IMR-90 (cell line): ENCODE measurements at regions not wholly inside any gene's neighbourhood (a gene's known extent, or its start where the extent isn't known, plus 50 kb on each side); places are given as distances from the start of the nearest gene placed in this dataset.

Source experiments
- ATAC-seq: fragments of 200-7000 bp; cut with Tn5 transposase; 2 replicates; pipeline ENCODE4 v1.9.1; 2020; ENCODE audit warnings: low read depth, mild to moderate bottlenecking, moderate library complexity
- BruUV-seq: library from RNA; stranded (reverse); fragments of 400-500 nt; replicated peaks from 2 replicates; lab custom pipeline; 2021; lab: Mats Ljungman, UMichigan
- CTCF ChIA-PET: fragments of 300-600 bp; formaldehyde crosslinking; extraction: SDS; loops from one replicate; lab custom pipeline; 2021; ENCODE audit warnings: antibody characterized with exemption; lab: Yijun Ruan, JAX
- POLR2A ChIA-PET: fragments of 300-600 bp; sonication (Branson Sonifier 250); formaldehyde crosslinking; loops from one replicate; lab custom pipeline; 2022; ENCODE audit warnings: antibody characterized with exemption; ENCODE audit not compliant: unreplicated experiment; lab: Charles Lee
- DNase-seq: peaks from one replicate; pipeline ENCODE4 v3.0.0; 2013
- H2AFZ ChIP-seq: replicated peaks from 2 replicates; pipeline ENCODE3; 2013; ENCODE audit warnings: low read length, mild to moderate bottlenecking; ENCODE audit not compliant: poor library complexity
- H2AK5ac ChIP-seq: 2 replicates; pipeline ENCODE4 v1.6.1; 2013; ENCODE audit warnings: low read depth, low read length, inconsistent platforms
- H2AK9ac ChIP-seq: replicated peaks from 2 replicates; pipeline ENCODE3; 2013; ENCODE audit warnings: mild to moderate bottlenecking, low read depth, low read length, moderate library complexity; ENCODE audit not compliant: poor library complexity
- H2BK120ac ChIP-seq: 2 replicates; pipeline ENCODE4 v1.6.1; 2013; ENCODE audit warnings: low read depth, low read length, inconsistent platforms
- H2BK15ac ChIP-seq: 3 replicates; pipeline ENCODE4 v1.6.1; 2013; ENCODE audit warnings: low read depth, low read length, inconsistent platforms
- H2BK20ac ChIP-seq: 2 replicates; pipeline ENCODE4 v1.6.1; 2013; ENCODE audit warnings: low read depth, mild to moderate bottlenecking, inconsistent platforms, low read length, moderate library complexity
- H2BK5ac ChIP-seq: 2 replicates; pipeline ENCODE4 v1.6.1; 2013; ENCODE audit warnings: mild to moderate bottlenecking, low read depth, low read length, inconsistent platforms; ENCODE audit not compliant: poor library complexity, severe bottlenecking
- H3K14ac ChIP-seq: replicated peaks from 2 replicates; pipeline ENCODE4 v1.6.1; 2013; ENCODE audit warnings: low read depth, low read length, inconsistent platforms
- H3K18ac ChIP-seq: 2 replicates; pipeline ENCODE4 v1.6.1; 2013; ENCODE audit warnings: low read depth, low read length, control low read depth
- H3K23ac ChIP-seq: 2 replicates; pipeline ENCODE4 v1.6.1; 2013; ENCODE audit warnings: low read depth, low read length, inconsistent platforms
- H3K27ac ChIP-seq: 2 replicates; pipeline ENCODE4 v1.5.1; 2013; ENCODE audit warnings: mild to moderate bottlenecking, control low read depth, low read length; ENCODE audit not compliant: insufficient read depth
- H3K27me3 ChIP-seq: 2 replicates; pipeline ENCODE4 v1.6.1; 2013; ENCODE audit warnings: low read length; ENCODE audit not compliant: control insufficient read depth, insufficient read depth
- H3K36me3 ChIP-seq: 2 replicates; pipeline ENCODE4 v1.6.1; 2013; ENCODE audit warnings: low read length, mixed read lengths; ENCODE audit not compliant: control insufficient read depth, insufficient read depth
- H3K4ac ChIP-seq: 2 replicates; pipeline ENCODE4 v1.6.1; 2013; ENCODE audit warnings: low read depth, low read length, inconsistent platforms
- H3K4me1 ChIP-seq: 2 replicates; pipeline ENCODE4 v1.6.1; 2013; ENCODE audit warnings: low read length, mixed read lengths; ENCODE audit not compliant: control insufficient read depth, insufficient read depth
- H3K4me2 ChIP-seq: 2 replicates; pipeline ENCODE4 v1.6.1; 2013; ENCODE audit warnings: low read depth, mild to moderate bottlenecking, control low read depth, low read length, moderate library complexity
- H3K4me3 ChIP-seq: 2 replicates; pipeline ENCODE4 v1.5.1; 2013; ENCODE audit warnings: low read depth, mild to moderate bottlenecking, control low read depth, low read length, moderate library complexity; ENCODE audit not compliant: insufficient read depth
- H3K56ac ChIP-seq: 2 replicates; pipeline ENCODE4 v1.6.1; 2013; ENCODE audit warnings: low read length, inconsistent platforms; ENCODE audit not compliant: insufficient read depth; ENCODE audit errors: extremely low read depth
- H3K79me1 ChIP-seq, 2 experiments: 2 replicates each; pipeline ENCODE4 v1.6.1; 2013; ENCODE audit warnings: low read length in 2 of 2, inconsistent platforms in 1 of 2, low read depth in 1 of 2
- H3K9ac ChIP-seq: 2 replicates; pipeline ENCODE4 v1.6.1; 2013; ENCODE audit warnings: low read depth, low read length, control low read depth
- H3K9me1 ChIP-seq: 2 replicates; pipeline ENCODE4 v1.6.1; 2013; ENCODE audit warnings: low read length, inconsistent platforms; ENCODE audit not compliant: insufficient read depth
- H3K9me3 ChIP-seq: 2 replicates; pipeline ENCODE4 v1.6.1; 2013; ENCODE audit warnings: low read length; ENCODE audit not compliant: control insufficient read depth, insufficient read depth
- H4K20me1 ChIP-seq: 2 replicates; pipeline ENCODE4 v1.6.1; 2013; ENCODE audit warnings: low read length, inconsistent platforms; ENCODE audit not compliant: insufficient read depth
- H4K5ac ChIP-seq: 2 replicates; pipeline ENCODE4 v1.6.1; 2013; ENCODE audit warnings: mild to moderate bottlenecking, low read depth, low read length, control low read depth
- H4K8ac ChIP-seq, 2 experiments: 2 replicates each; pipeline ENCODE4 v1.6.1; 2013; ENCODE audit warnings: low read depth in 2 of 2, low read length in 2 of 2, control low read depth in 1 of 2, inconsistent platforms in 1 of 2
- H4K91ac ChIP-seq: 2 replicates; pipeline ENCODE4 v1.6.1; 2013; ENCODE audit warnings: low read depth, low read length, inconsistent platforms; ENCODE audit not compliant: insufficient read depth
- CHD1 ChIP-seq: IDR thresholded peaks from 2 replicates; pipeline ENCODE4 v1.6.1; 2012; ENCODE audit warnings: low read depth, low read length, improper control_type of control experiment
- MAFK ChIP-seq: IDR thresholded peaks from 2 replicates; pipeline ENCODE4 v1.6.1; 2012; ENCODE audit warnings: low read depth, low read length, improper control_type of control experiment
- MXI1 ChIP-seq: IDR thresholded peaks from 2 replicates; pipeline ENCODE4 v1.6.1; 2012; ENCODE audit warnings: low read depth, mild to moderate bottlenecking, low read length, moderate library complexity, borderline replicate concordance
- POLR2A ChIP-seq: IDR thresholded peaks from 2 replicates; pipeline ENCODE4 v1.6.1; 2012; ENCODE audit warnings: mild to moderate bottlenecking, low read depth, low read length
- RAD21 ChIP-seq: IDR thresholded peaks from 2 replicates; pipeline ENCODE4 v1.6.1; 2012; ENCODE audit warnings: low read length, improper control_type of control experiment
- SMC3 ChIP-seq: fragments of 150-350 bp; IDR thresholded peaks from 2 replicates; pipeline ENCODE4 v1.6.1; 2016; ENCODE audit warnings: low read depth, mild to moderate bottlenecking, antibody characterized with exemption, low read length, moderate library complexity
- WGBS, 2 experiments: methylation state at CpG; one replicate each; pipeline versions ENCODE4 v1.1.5 to v1.1.7; 2013; ENCODE audit warnings: missing lambda C conversion rate in 2 of 2; ENCODE audit not compliant: insufficient read length in 1 of 2; ENCODE audit errors: extremely low coverage in 2 of 2; 5-methylcytosine and 5-hydroxymethylcytosine counted together
- dilution Hi-C: fragments of 300-500 bp; cut with HindIII; formaldehyde crosslinking; loops from one replicate; pipeline ENCODE4 v1.14.3; 2018; ENCODE audit warnings: low sequenced_read_pairs; ENCODE audit not compliant: unreplicated experiment
- in situ Hi-C: fragments of 300-500 bp; cut with MboI; formaldehyde crosslinking; loops from 3 replicates; pipeline ENCODE4 v1.14.3; 2019; ENCODE audit warnings: low sequenced_read_pairs, inconsistent platforms, mixed read lengths
- intact Hi-C: fragments of 100-400 bp; cut with micrococcal nuclease; formaldehyde crosslinking; loops from 2 replicates; pipeline ENCODE4 v1.10.0; 2022
- TF ChIP-seq, protein P1 (sequence below): fragments of 150-350 bp; IDR thresholded peaks from 2 replicates; pipeline ENCODE4 v1.6.1; 2017; ENCODE audit warnings: mild to moderate bottlenecking, antibody characterized with exemption, low read length, low read depth

DNA sequence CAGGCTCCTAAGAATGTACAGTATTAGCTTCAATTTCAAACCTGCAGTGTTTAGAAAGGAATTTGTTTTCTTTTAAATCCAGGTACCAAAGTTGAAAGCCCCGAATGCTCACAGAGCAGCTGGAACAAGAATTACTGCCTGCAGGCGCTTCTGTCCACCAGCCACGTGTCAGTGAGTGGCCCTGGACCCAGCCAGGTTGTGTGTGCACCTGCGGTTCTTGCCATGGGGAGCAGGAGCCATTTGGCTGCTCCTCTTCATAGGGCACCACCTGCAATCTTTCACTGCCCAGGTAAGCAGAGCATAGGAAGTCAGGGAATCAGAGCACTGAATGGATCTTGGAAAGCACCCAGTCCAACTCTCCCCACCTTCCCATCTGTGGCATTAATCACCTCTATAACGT is 79.5 kb upstream of the PIP5K1B start:
- no peak for ATAC-seq
- Histone ChIP-seq H3K23ac (no peak overlapping the region), H2AK5ac (no peak overlapping the region), H3K9me3 (no peaks in the 10 kb centered on the region), H3K4me3 (no peak overlapping the region), H3K9ac (no peak overlapping the region), H3K4ac (no peak overlapping the region), H2BK15ac (no peak overlapping the region), H3K18ac (no peak overlapping the region), H2BK5ac (no peak overlapping the region), H4K91ac (no peak overlapping the region), H4K5ac (no peak overlapping the region), H4K20me1 (no peaks in the 10 kb centered on the region), H3K36me3 (no peaks in the 10 kb centered on the region), H2BK120ac (no peak overlapping the region), H3K4me2 (no peak overlapping the region), H3K4me1 (no peaks in the 10 kb centered on the region), H2AFZ (no peak overlapping the region), H3K27me3 (no peaks in the 10 kb centered on the region), H3K27ac (no peak overlapping the region), H3K14ac (no peak overlapping the region), H3K79me1 (no peaks in the 10 kb centered on the region), H3K56ac (no peak overlapping the region; the same call in 1 of the 2 replicates), H2AK9ac (no peak overlapping the region), H3K9me1 (no peaks in the 10 kb centered on the region), H4K8ac (no peak overlapping the region), H2BK20ac (no peak overlapping the region)
- in situ Hi-C loops (no loop called here), dilution Hi-C loops (no loop called here), intact Hi-C loops (no loop called here)
- TF ChIP-seq, protein P1, sequence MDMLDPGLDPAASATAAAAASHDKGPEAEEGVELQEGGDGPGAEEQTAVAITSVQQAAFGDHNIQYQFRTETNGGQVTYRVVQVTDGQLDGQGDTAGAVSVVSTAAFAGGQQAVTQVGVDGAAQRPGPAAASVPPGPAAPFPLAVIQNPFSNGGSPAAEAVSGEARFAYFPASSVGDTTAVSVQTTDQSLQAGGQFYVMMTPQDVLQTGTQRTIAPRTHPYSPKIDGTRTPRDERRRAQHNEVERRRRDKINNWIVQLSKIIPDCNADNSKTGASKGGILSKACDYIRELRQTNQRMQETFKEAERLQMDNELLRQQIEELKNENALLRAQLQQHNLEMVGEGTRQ = no peak
- TF ChIP-seq SMC3 (no peak), CHD1 (no peak), MXI1 (no peak), MAFK (no peak), POLR2A (no peak), RAD21 (no peak)
- BruUV-seq = no TSS peak
- DNase-seq = no peak
- ChIA-PET CTCF (no interaction called here), POLR2A (no interaction called here)
- 28% methylated on average over 3 of the region's 5 CpGs; no CpG with 5 or more reads in 1 of the 2 experiments for WGBS, 2 experiments
